ENCODE measurements at regions not wholly inside any gene's neighbourhood (a gene's known extent, or its start where the extent isn't known, plus 50 kb on each side); places are given as distances from the start of the nearest gene placed in this dataset.

DNA sequence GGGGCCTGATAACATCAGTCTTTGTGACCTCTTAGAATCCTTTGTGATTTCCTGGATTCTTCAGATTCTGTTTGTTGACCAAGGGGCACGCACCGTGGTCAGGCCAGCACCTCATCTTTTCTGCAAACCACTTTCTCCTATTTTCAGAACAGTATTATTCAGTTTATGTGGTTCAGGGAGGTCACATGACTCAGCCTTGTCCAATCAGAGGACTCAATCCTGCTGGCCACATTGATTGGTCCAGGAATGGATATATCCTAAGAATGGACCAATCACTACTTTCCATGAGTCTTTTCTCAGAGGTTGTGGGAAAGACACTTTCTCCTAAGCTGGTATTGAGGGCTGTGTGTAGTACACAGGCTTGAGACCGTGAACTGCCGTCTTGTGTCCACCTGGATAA is 123.1 kb upstream of the EEF2KMT start:
- TF ChIP-seq, protein P1, sequence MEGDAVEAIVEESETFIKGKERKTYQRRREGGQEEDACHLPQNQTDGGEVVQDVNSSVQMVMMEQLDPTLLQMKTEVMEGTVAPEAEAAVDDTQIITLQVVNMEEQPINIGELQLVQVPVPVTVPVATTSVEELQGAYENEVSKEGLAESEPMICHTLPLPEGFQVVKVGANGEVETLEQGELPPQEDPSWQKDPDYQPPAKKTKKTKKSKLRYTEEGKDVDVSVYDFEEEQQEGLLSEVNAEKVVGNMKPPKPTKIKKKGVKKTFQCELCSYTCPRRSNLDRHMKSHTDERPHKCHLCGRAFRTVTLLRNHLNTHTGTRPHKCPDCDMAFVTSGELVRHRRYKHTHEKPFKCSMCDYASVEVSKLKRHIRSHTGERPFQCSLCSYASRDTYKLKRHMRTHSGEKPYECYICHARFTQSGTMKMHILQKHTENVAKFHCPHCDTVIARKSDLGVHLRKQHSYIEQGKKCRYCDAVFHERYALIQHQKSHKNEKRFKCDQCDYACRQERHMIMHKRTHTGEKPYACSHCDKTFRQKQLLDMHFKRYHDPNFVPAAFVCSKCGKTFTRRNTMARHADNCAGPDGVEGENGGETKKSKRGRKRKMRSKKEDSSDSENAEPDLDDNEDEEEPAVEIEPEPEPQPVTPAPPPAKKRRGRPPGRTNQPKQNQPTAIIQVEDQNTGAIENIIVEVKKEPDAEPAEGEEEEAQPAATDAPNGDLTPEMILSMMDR (IDR thresholded peaks at IDR 0.05 in 2 of 3, conservative IDR thresholded peaks at IDR 0.05 in 1 of 3; ENCODE audit: borderline replicate concordance in 1 of 3, insufficient read depth in 1 of 3, low read depth in 2 of 3, low read length in 2 of 3) = no peak
- TF ChIP-seq POLR2A (IDR thresholded peaks at IDR 0.05; ENCODE audit: borderline replicate concordance, extremely low read depth, insufficient read depth, insufficient read length) (no peak), JUND (IDR thresholded peaks at IDR 0.05) (no peak), EGR1 (IDR thresholded peaks at IDR 0.05; ENCODE audit: low read depth) (no peak), POLR2AphosphoS5 (IDR thresholded peaks at IDR 0.05; ENCODE audit: low read depth, low read length) (no peak), EZH2 (IDR thresholded peaks at IDR 0.05) (no peak), FOSL1 (IDR thresholded peaks at IDR 0.05; ENCODE audit: low read depth) (no peak), SP1 (IDR thresholded peaks at IDR 0.05; ENCODE audit: low read depth) (no peak)
- TF ChIP-seq, protein P2, sequence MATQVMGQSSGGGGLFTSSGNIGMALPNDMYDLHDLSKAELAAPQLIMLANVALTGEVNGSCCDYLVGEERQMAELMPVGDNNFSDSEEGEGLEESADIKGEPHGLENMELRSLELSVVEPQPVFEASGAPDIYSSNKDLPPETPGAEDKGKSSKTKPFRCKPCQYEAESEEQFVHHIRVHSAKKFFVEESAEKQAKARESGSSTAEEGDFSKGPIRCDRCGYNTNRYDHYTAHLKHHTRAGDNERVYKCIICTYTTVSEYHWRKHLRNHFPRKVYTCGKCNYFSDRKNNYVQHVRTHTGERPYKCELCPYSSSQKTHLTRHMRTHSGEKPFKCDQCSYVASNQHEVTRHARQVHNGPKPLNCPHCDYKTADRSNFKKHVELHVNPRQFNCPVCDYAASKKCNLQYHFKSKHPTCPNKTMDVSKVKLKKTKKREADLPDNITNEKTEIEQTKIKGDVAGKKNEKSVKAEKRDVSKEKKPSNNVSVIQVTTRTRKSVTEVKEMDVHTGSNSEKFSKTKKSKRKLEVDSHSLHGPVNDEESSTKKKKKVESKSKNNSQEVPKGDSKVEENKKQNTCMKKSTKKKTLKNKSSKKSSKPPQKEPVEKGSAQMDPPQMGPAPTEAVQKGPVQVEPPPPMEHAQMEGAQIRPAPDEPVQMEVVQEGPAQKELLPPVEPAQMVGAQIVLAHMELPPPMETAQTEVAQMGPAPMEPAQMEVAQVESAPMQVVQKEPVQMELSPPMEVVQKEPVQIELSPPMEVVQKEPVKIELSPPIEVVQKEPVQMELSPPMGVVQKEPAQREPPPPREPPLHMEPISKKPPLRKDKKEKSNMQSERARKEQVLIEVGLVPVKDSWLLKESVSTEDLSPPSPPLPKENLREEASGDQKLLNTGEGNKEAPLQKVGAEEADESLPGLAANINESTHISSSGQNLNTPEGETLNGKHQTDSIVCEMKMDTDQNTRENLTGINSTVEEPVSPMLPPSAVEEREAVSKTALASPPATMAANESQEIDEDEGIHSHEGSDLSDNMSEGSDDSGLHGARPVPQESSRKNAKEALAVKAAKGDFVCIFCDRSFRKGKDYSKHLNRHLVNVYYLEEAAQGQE (IDR thresholded peaks at IDR 0.05; ENCODE audit: low read depth) = no peak
- TF ChIP-seq, protein P3, sequence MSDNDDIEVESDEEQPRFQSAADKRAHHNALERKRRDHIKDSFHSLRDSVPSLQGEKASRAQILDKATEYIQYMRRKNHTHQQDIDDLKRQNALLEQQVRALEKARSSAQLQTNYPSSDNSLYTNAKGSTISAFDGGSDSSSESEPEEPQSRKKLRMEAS (IDR thresholded peaks at IDR 0.05) = no peak
